Tibial artery (tissue), 4 donors: ENCODE measurements at regions not wholly inside any gene's neighbourhood (a gene's known extent, or its start where the extent isn't known, plus 50 kb on each side); places are given as distances from the start of the nearest gene placed in this dataset.

Experiments used
- DNase-seq, 2 donors: peaks; one replicate each; pipeline ENCODE4 v3.0.0-alpha.2; 2019
- H3K27ac ChIP-seq, 2 donors: fragments of 200-600 bp; sonication (generic) in 1 of 2; 1 replicate in 1 of 2; 2 replicates in 1 of 2; pipeline ENCODE4 v1.5.1; 2018 to 2019; ENCODE audit warnings: mild to moderate bottlenecking in 1 of 2
- H3K27me3 ChIP-seq, 2 donors: fragments of 200-600 bp; sonication (generic) in 1 of 2; one replicate each; pipeline versions ENCODE4 v1.5.1 to v1.6.0; 2016 to 2019
- H3K36me3 ChIP-seq, 3 donors: fragments of 200-600 bp; sonication (generic) in 2 of 3; one replicate each; pipeline ENCODE4 v1.5.1; 2016 to 2019; ENCODE audit warnings: mild to moderate bottlenecking in 2 of 3
- H3K4me1 ChIP-seq, 4 donors: fragments of 200-600 bp; sonication (generic) in 2 of 4; 1 replicate in 3 of 4; 2 replicates in 1 of 4; pipeline ENCODE4 v1.5.1; 2016 to 2019
- H3K4me3 ChIP-seq, 2 donors: fragments of 200-600 bp; sonication (generic) in 1 of 2; 1 replicate in 1 of 2; 2 replicates in 1 of 2; pipeline ENCODE4 v1.5.1; 2018 to 2019; ENCODE audit warnings: mild to moderate bottlenecking in 2 of 2
- H3K9me3 ChIP-seq, 3 donors: fragments of 200-600 bp; sonication (generic) in 1 of 3; one replicate each; pipeline ENCODE4 v1.5.1; 2016 to 2019
- CTCF ChIP-seq, 2 experiments: fragments of 200-600 bp in 1 of 2; fragments of 450-650 bp in 1 of 2; IDR thresholded peaks; one replicate each; pipeline ENCODE4 v1.5.1; 2017 to 2019; ENCODE audit warnings: antibody characterized with exemption in 2 of 2, mild to moderate bottlenecking in 1 of 2, moderate library complexity in 1 of 2
- intact Hi-C: fragments of 100-400 bp; cut with DNase I; formaldehyde crosslinking; loops from one replicate; pipeline ENCODE4 v1.15.0; 2023; ENCODE audit warnings: low total_unique reads

GRCh38 chr13:56356690-56357089 is 784.0 kb upstream of the PRR20A start:
- DNase-seq: no peak
- TF ChIP-seq CTCF (IDR thresholded peaks at IDR 0.05): no peak
- H3K27me3 ChIP-seq: no peaks in the 10 kb centered on the region

GRCh38 chr13:56378566-56378965 is 762.2 kb upstream of the PRR20A start:
- intact Hi-C loops: no loop called here
- TF ChIP-seq CTCF (IDR thresholded peaks at IDR 0.05): no peak
- no peaks in the 10 kb centered on the region for H3K4me1 ChIP-seq
- no peaks in the 10 kb centered on the region for H3K36me3 ChIP-seq
- no peak for DNase-seq
- H3K9me3 ChIP-seq: no peaks in the 10 kb centered on the region
- H3K27ac ChIP-seq: no peak overlapping the region
- H3K4me3 ChIP-seq: no peak overlapping the region
- no peaks in the 10 kb centered on the region for H3K27me3 ChIP-seq

More at GRCh38 chr13:56356690-56357089, 784.0 kb upstream of the PRR20A start:
- H3K4me3 ChIP-seq: no peak overlapping the region
- H3K4me1 ChIP-seq: peaks cover 0 to 9% (median 2%) of the 10 kb centered on the region in 4 donors
- intact Hi-C loops: no loop called here
- no peaks in the 10 kb centered on the region for H3K36me3 ChIP-seq
- no peak overlapping the region for H3K27ac ChIP-seq
- H3K9me3 ChIP-seq: no peaks in the 10 kb centered on the region

- no peak for DNase-seq
- H3K27me3 ChIP-seq: no peaks in the 10 kb centered on the region
Observed at GRCh38 chr13:56393549-56393948, 747.2 kb upstream of the PRR20A start.

GRCh38 chr13:56396318-56396717 is 744.4 kb upstream of the PRR20A start:
- no peaks in the 10 kb centered on the region for H3K9me3 ChIP-seq
- no peaks in the 10 kb centered on the region for H3K27me3 ChIP-seq
- intact Hi-C loops: no loop called here
- H3K27ac ChIP-seq: no peak overlapping the region
- no peak for DNase-seq
- H3K4me3 ChIP-seq: no peak overlapping the region
- no peaks in the 10 kb centered on the region for H3K4me1 ChIP-seq
- no peak for TF ChIP-seq CTCF (IDR thresholded peaks at IDR 0.05)
- no peaks in the 10 kb centered on the region for H3K36me3 ChIP-seq

More at GRCh38 chr13:56393549-56393948, 747.2 kb upstream of the PRR20A start:
- no peaks in the 10 kb centered on the region for H3K4me1 ChIP-seq
- H3K36me3 ChIP-seq: no peaks in the 10 kb centered on the region
- intact Hi-C loops: no loop called here
- H3K4me3 ChIP-seq: no peak overlapping the region
- TF ChIP-seq CTCF (IDR thresholded peaks at IDR 0.05): no peak
- no peak overlapping the region for H3K27ac ChIP-seq
- no peaks in the 10 kb centered on the region for H3K9me3 ChIP-seq

GRCh38 chr13:56400774-56401173 is 739.9 kb upstream of the PRR20A start:
- intact Hi-C loops: no loop called here
- Histone ChIP-seq H3K4me3 (no peak overlapping the region), H3K9me3 (no peaks in the 10 kb centered on the region), H3K27me3 (no peaks in the 10 kb centered on the region), H3K4me1 (no peaks in the 10 kb centered on the region), H3K36me3 (no peaks in the 10 kb centered on the region), H3K27ac (no peak overlapping the region)
- TF ChIP-seq CTCF (IDR thresholded peaks at IDR 0.05): no peak
- DNase-seq: no peak

GRCh38 chr13:56412856-56413255 is 727.9 kb upstream of the PRR20A start:
- no peak overlapping the region for H3K27ac ChIP-seq
- no peaks in the 10 kb centered on the region for H3K27me3 ChIP-seq
- no peaks in the 10 kb centered on the region for H3K36me3 ChIP-seq
- no peak for DNase-seq
- no peaks in the 10 kb centered on the region for H3K9me3 ChIP-seq
- no peak for TF ChIP-seq CTCF (IDR thresholded peaks at IDR 0.05)
- intact Hi-C loops: no loop called here
- no peak overlapping the region for H3K4me3 ChIP-seq
- no peaks in the 10 kb centered on the region for H3K4me1 ChIP-seq
